ENCODE measurements at regions not wholly inside any gene's neighbourhood (a gene's known extent, or its start where the extent isn't known, plus 50 kb on each side); places are given as distances from the start of the nearest gene placed in this dataset.

DNA sequence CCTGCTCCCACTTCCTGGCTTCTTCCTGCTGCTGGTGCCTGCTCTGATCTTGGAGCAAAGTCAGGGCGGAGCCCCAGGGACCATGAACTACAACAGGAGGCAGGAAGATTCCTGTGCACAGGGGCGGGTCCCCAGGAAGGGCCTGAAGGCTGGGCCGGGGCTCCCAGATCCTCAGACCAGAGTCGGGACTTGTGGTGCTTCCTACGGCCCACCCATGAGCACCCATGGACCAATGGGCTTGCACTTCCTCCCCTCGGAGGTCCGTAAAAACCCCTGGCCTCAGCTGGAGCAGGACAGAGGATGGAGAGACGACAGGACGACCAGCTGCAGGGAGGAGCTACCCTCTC lies 1287.1 kb downstream of the TMEM121 start:
- peaks cover 0 to 2% (median 0%) of the 10 kb centered on the region in 4 donors for H3K27me3 ChIP-seq (ENCODE audit: control insufficient read depth in 4 of 4, insufficient read depth in 4 of 4, low read length in 3 of 4)
- H3K9me3 ChIP-seq (ENCODE audit: control insufficient read depth in 4 of 4, low read length in 3 of 4) = no peaks in the 10 kb centered on the region
- no peak for TF ChIP-seq RXRA (IDR thresholded peaks at IDR 0.05)
- TF ChIP-seq REST (IDR thresholded peaks at IDR 0.05) = no peak
- no peak for TF ChIP-seq HNF4G (IDR thresholded peaks at IDR 0.05)
- no peak for TF ChIP-seq YY1 (IDR thresholded peaks at IDR 0.05)
- TF ChIP-seq JUND (IDR thresholded peaks at IDR 0.05) = no peak
- TF ChIP-seq, protein P1, sequence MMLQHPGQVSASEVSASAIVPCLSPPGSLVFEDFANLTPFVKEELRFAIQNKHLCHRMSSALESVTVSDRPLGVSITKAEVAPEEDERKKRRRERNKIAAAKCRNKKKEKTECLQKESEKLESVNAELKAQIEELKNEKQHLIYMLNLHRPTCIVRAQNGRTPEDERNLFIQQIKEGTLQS (IDR thresholded peaks at IDR 0.05) = no peak
- TF ChIP-seq ZBTB33 (IDR thresholded peaks at IDR 0.05) = no peak
- TF ChIP-seq CTCF (IDR thresholded peaks at IDR 0.05; ENCODE audit: low read depth, low read length, missing input control) = no peak
- no peak for TF ChIP-seq SP1 (IDR thresholded peaks at IDR 0.05)
- TF ChIP-seq NR2F2 (IDR thresholded peaks at IDR 0.05) = no peak
- H3K4me1 ChIP-seq (ENCODE audit: control insufficient read depth in 4 of 4, insufficient read depth in 4 of 4, low read length in 3 of 4) = no peaks in the 10 kb centered on the region
- H3K4me3 ChIP-seq (ENCODE audit: low read depth in 1 of 3, low read length in 3 of 3) = no peak overlapping the region
- no peaks in the 10 kb centered on the region for H3K36me3 ChIP-seq (ENCODE audit: control insufficient read depth in 4 of 4, insufficient read depth in 3 of 4, low read depth in 1 of 4, low read length in 3 of 4)
- no peak overlapping the region for H3K27ac ChIP-seq (ENCODE audit: low read depth in 1 of 2, low read length in 2 of 2)
- DNase-seq (ENCODE audit: low spot score) = no peak
- H3K9ac ChIP-seq (ENCODE audit: low read depth in 1 of 2, low read length in 2 of 2) = no peak overlapping the region
- 61% methylated on average over 9 of the region's 9 CpGs for WGBS

GRCh38 chr14:106820119-106820518 lies 1293.7 kb downstream of the TMEM121 start:
- WGBS = 84% methylated on average over 1 of the region's 1 CpG
- no peaks in the 10 kb centered on the region for H3K36me3 ChIP-seq (ENCODE audit: control insufficient read depth in 4 of 4, insufficient read depth in 3 of 4, low read depth in 1 of 4, low read length in 3 of 4)

More at GRCh38 chr14:106820119-106820518, 1293.7 kb downstream of the TMEM121 start:
- no peak overlapping the region for H3K27ac ChIP-seq (ENCODE audit: low read depth in 1 of 2, low read length in 2 of 2)
- TF ChIP-seq GABPA (IDR thresholded peaks at IDR 0.05 in 1 of 2, conservative IDR thresholded peaks at IDR 0.05 in 1 of 2) (no peak), TAF1 (conservative IDR thresholded peaks at IDR 0.05) (no peak), RXRA (IDR thresholded peaks at IDR 0.05) (no peak), YY1 (IDR thresholded peaks at IDR 0.05) (no peak), FOXA1 (IDR thresholded peaks at IDR 0.05) (no peak), FOXA2 (IDR thresholded peaks at IDR 0.05) (no peak), CTCF (IDR thresholded peaks at IDR 0.05; ENCODE audit: low read depth, low read length, missing input control) (no peak), RAD21 (IDR thresholded peaks at IDR 0.05) (no peak)
- TF ChIP-seq, protein P1 (IDR thresholded peaks at IDR 0.05) = no peak
- no peaks in the 10 kb centered on the region for H3K9me3 ChIP-seq (ENCODE audit: control insufficient read depth in 4 of 4, low read length in 3 of 4)
- H3K27me3 ChIP-seq (ENCODE audit: control insufficient read depth in 4 of 4, insufficient read depth in 4 of 4, low read length in 3 of 4) = peaks cover 0 to 3% (median 0%) of the 10 kb centered on the region in 4 donors
- H3K9ac ChIP-seq (ENCODE audit: low read depth in 1 of 2, low read length in 2 of 2) = no peak overlapping the region
- H3K4me1 ChIP-seq (ENCODE audit: control insufficient read depth in 4 of 4, insufficient read depth in 4 of 4, low read length in 3 of 4) = no peaks in the 10 kb centered on the region
- no peak overlapping the region for H3K4me3 ChIP-seq (ENCODE audit: low read depth in 1 of 3, low read length in 3 of 3)
- DNase-seq (ENCODE audit: low spot score) = no peak
